ENCODE measurements at regions not wholly inside any gene's neighbourhood (a gene's known extent, or its start where the extent isn't known, plus 50 kb on each side); places are given as distances from the start of the nearest gene placed in this dataset.

- no peak for DNase-seq (ENCODE audit: low read depth)
- TF ChIP-seq CTCF (conservative IDR thresholded peaks at IDR 0.05; ENCODE audit: low read depth, low read length): no peak
- H3K4me3 ChIP-seq (ENCODE audit: low read depth, low read length): no peak overlapping the region
These were observed 96.5 kb upstream of the PALM2AKAP2 start for GRCh38 chr9:109683521-109683920.

GRCh38 chr9:109689701-109690100, 90.3 kb upstream of the PALM2AKAP2 start:
- no peak for DNase-seq (ENCODE audit: low read depth)
- no peak overlapping the region for H3K4me3 ChIP-seq (ENCODE audit: low read depth, low read length)

GRCh38 chr9:109699019-109699418, 81.0 kb upstream of the PALM2AKAP2 start:
- no peak for DNase-seq (ENCODE audit: low read depth)

More at GRCh38 chr9:109689701-109690100, 90.3 kb upstream of the PALM2AKAP2 start:
- TF ChIP-seq CTCF (conservative IDR thresholded peaks at IDR 0.05; ENCODE audit: low read depth, low read length): no peak

GRCh38 chr9:109704546-109704945, 75.5 kb upstream of the PALM2AKAP2 start:
- H3K4me3 ChIP-seq (ENCODE audit: low read depth, low read length): no peak overlapping the region
- DNase-seq (ENCODE audit: low read depth): no peak
- no peak for TF ChIP-seq CTCF (conservative IDR thresholded peaks at IDR 0.05; ENCODE audit: low read depth, low read length)

More at GRCh38 chr9:109699019-109699418, 81.0 kb upstream of the PALM2AKAP2 start:
- no peak overlapping the region for H3K4me3 ChIP-seq (ENCODE audit: low read depth, low read length)
- TF ChIP-seq CTCF (conservative IDR thresholded peaks at IDR 0.05; ENCODE audit: low read depth, low read length): no peak

GRCh38 chr9:109705515-109705914, 74.5 kb upstream of the PALM2AKAP2 start:
- TF ChIP-seq CTCF (conservative IDR thresholded peaks at IDR 0.05; ENCODE audit: low read depth, low read length): peak; percentile 30
- peak; percentile 18 for DNase-seq (ENCODE audit: low read depth)
- H3K4me3 ChIP-seq (ENCODE audit: low read depth, low read length): no peak overlapping the region

GRCh38 chr9:109707355-109707754, 72.6 kb upstream of the PALM2AKAP2 start:
- TF ChIP-seq CTCF (conservative IDR thresholded peaks at IDR 0.05; ENCODE audit: low read depth, low read length): no peak
- H3K4me3 ChIP-seq (ENCODE audit: low read depth, low read length): no peak overlapping the region
- no peak for DNase-seq (ENCODE audit: low read depth)

- H3K4me3 ChIP-seq (ENCODE audit: low read depth, low read length): no peak overlapping the region
- TF ChIP-seq CTCF (conservative IDR thresholded peaks at IDR 0.05; ENCODE audit: low read depth, low read length): no peak
- DNase-seq (ENCODE audit: low read depth): no peak
These were observed 71.5 kb upstream of the PALM2AKAP2 start for GRCh38 chr9:109708451-109708945.
